ENCODE measurements at regions not wholly inside any gene's neighbourhood (a gene's known extent, or its start where the extent isn't known, plus 50 kb on each side); places are given as distances from the start of the nearest gene placed in this dataset.

- H3K4me3 ChIP-seq (ENCODE audit: control insufficient read depth in 2 of 3, extremely low read depth in 1 of 3, insufficient read depth in 2 of 3, low read depth in 1 of 3, low read length in 3 of 3) = no peak overlapping the region
- FAIRE-seq = no peak
- no peaks in the 10 kb centered on the region for H3K79me2 ChIP-seq (ENCODE audit: control insufficient read depth, insufficient read depth, low read length)
- H3K9me3 ChIP-seq (ENCODE audit: control insufficient read depth, low read depth, low read length) = no peaks in the 10 kb centered on the region
- no peaks in the 10 kb centered on the region for H3K27me3 ChIP-seq (ENCODE audit: control insufficient read depth, extremely low read depth, insufficient read depth, low read length)
- no peak overlapping the region for H2AFZ ChIP-seq (ENCODE audit: control insufficient read depth, low read length)
- H3K27ac ChIP-seq (ENCODE audit: control insufficient read depth, insufficient read depth, low read length) = no peak overlapping the region
- no peak overlapping the region for H3K4me2 ChIP-seq (ENCODE audit: control insufficient read depth, extremely low read depth, insufficient read depth, low read depth, low read length)
- DNase-seq (ENCODE audit: low read depth, low spot score) = no peak
- H3K9ac ChIP-seq (ENCODE audit: control insufficient read depth, extremely low read depth, insufficient read depth, low read length) = no peak overlapping the region
- H3K4me1 ChIP-seq (ENCODE audit: control insufficient read depth, extremely low read depth, insufficient read depth, low read length) = no peaks in the 10 kb centered on the region
- H3K9me1 ChIP-seq (ENCODE audit: control insufficient read depth, extremely low read depth, insufficient read depth, low read length) = no peaks in the 10 kb centered on the region
- no peaks in the 10 kb centered on the region for H3K36me3 ChIP-seq (ENCODE audit: control insufficient read depth in 2 of 2, extremely low read depth in 1 of 2, insufficient read depth in 2 of 2, low read length in 2 of 2)
- dilution Hi-C loops (cut with MboI; ENCODE audit: extremely low pct_ligation_motif_present, low sequenced_read_pairs) = no loop called here
- no peaks in the 10 kb centered on the region for H4K20me1 ChIP-seq (ENCODE audit: control insufficient read depth, extremely low read depth, insufficient read depth, low read length)
- no peak for TF ChIP-seq CTCF (optimal IDR thresholded peaks at IDR 0.05 in 1 of 3, IDR thresholded peaks at IDR 0.05 in 1 of 3, conservative IDR thresholded peaks at IDR 0.05 in 1 of 3; ENCODE audit: extremely low read depth in 1 of 3, insufficient read depth in 2 of 3, low read length in 3 of 3)
Measured at GRCh38 chr21:25126564-25126963, 480.7 kb downstream of the MRPL39 start.

GRCh38 chr21:25118648-25119047, 488.6 kb downstream of the MRPL39 start:
- no peak overlapping the region for H3K27ac ChIP-seq (ENCODE audit: control insufficient read depth, insufficient read depth, low read length)
- H3K9me1 ChIP-seq (ENCODE audit: control insufficient read depth, extremely low read depth, insufficient read depth, low read length) = no peaks in the 10 kb centered on the region
- H3K4me2 ChIP-seq (ENCODE audit: control insufficient read depth, extremely low read depth, insufficient read depth, low read depth, low read length) = no peak overlapping the region
- H4K20me1 ChIP-seq (ENCODE audit: control insufficient read depth, extremely low read depth, insufficient read depth, low read length) = no peaks in the 10 kb centered on the region
- dilution Hi-C loops (cut with MboI; ENCODE audit: extremely low pct_ligation_motif_present, low sequenced_read_pairs) = no loop called here
- no peak overlapping the region for H3K9ac ChIP-seq (ENCODE audit: control insufficient read depth, extremely low read depth, insufficient read depth, low read length)
- no peak overlapping the region for H3K4me3 ChIP-seq (ENCODE audit: control insufficient read depth in 2 of 3, extremely low read depth in 1 of 3, insufficient read depth in 2 of 3, low read depth in 1 of 3, low read length in 3 of 3)
- H3K79me2 ChIP-seq (ENCODE audit: control insufficient read depth, insufficient read depth, low read length) = no peaks in the 10 kb centered on the region
- no peaks in the 10 kb centered on the region for H3K27me3 ChIP-seq (ENCODE audit: control insufficient read depth, extremely low read depth, insufficient read depth, low read length)
- FAIRE-seq (no peak), DNase-seq (ENCODE audit: low read depth, low spot score) (no peak)
- no peaks in the 10 kb centered on the region for H3K36me3 ChIP-seq (ENCODE audit: control insufficient read depth in 2 of 2, extremely low read depth in 1 of 2, insufficient read depth in 2 of 2, low read length in 2 of 2)
- TF ChIP-seq EZH2 (IDR thresholded peaks at IDR 0.05; ENCODE audit: low read length) = no peak
- no peak for TF ChIP-seq CTCF (optimal IDR thresholded peaks at IDR 0.05 in 1 of 3, IDR thresholded peaks at IDR 0.05 in 1 of 3, conservative IDR thresholded peaks at IDR 0.05 in 1 of 3; ENCODE audit: extremely low read depth in 1 of 3, insufficient read depth in 2 of 3, low read length in 3 of 3)
- no peaks in the 10 kb centered on the region for H3K9me3 ChIP-seq (ENCODE audit: control insufficient read depth, low read depth, low read length)
- no peaks in the 10 kb centered on the region for H3K4me1 ChIP-seq (ENCODE audit: control insufficient read depth, extremely low read depth, insufficient read depth, low read length)
- H2AFZ ChIP-seq (ENCODE audit: control insufficient read depth, low read length) = no peak overlapping the region

Data from keratinocyte (primary cell).